ENCODE measurements at regions not wholly inside any gene's neighbourhood (a gene's known extent, or its start where the extent isn't known, plus 50 kb on each side); places are given as distances from the start of the nearest gene placed in this dataset.

DNA sequence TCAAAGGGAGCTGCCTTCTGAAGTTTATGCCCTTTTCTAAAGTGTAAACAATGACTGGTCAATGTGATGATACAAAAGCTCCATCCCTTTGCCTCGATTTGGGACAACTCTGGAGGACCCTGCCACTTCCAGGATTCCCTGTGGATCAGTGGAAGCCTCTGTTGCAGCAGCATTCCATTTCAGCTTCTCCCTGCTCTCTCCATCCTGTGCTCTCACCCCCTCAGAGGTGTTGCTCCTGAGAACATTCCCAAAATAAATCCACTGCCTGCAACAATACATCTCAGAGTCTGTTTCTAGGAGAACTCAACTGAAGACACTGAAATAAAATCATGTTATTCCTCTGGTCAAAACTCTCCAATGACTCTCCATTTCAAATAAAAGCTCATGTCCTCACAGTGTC, 263.6 kb downstream of the HACE1 start (continued):
- TF ChIP-seq AKNA (CRISPR knock-in tag; IDR thresholded peaks at IDR 0.05; ENCODE audit: borderline replicate concordance) = no peak
- no peak for TF ChIP-seq ONECUT2 (CRISPR knock-in tag; IDR thresholded peaks at IDR 0.05)
- no peak for TF ChIP-seq ZNF432 (CRISPR knock-in tag; IDR thresholded peaks at IDR 0.05; ENCODE audit: borderline replicate concordance)
- no peak for TF ChIP-seq ATF7 (IDR thresholded peaks at IDR 0.05)
- TF ChIP-seq ATF7 (CRISPR knock-in tag; IDR thresholded peaks at IDR 0.05) = no peak
- TF ChIP-seq ATM (IDR thresholded peaks at IDR 0.05; ENCODE audit: borderline replicate concordance) = no peak
- no peak for TF ChIP-seq MTERF4 (CRISPR knock-in tag; IDR thresholded peaks at IDR 0.05)
- TF ChIP-seq NR2F2 (IDR thresholded peaks at IDR 0.05; ENCODE audit: borderline replicate concordance, low read depth) = no peak
- no peak for TF ChIP-seq NR2C2 (CRISPR knock-in tag; IDR thresholded peaks at IDR 0.05; ENCODE audit: borderline replicate concordance)
- TF ChIP-seq, protein P1, sequence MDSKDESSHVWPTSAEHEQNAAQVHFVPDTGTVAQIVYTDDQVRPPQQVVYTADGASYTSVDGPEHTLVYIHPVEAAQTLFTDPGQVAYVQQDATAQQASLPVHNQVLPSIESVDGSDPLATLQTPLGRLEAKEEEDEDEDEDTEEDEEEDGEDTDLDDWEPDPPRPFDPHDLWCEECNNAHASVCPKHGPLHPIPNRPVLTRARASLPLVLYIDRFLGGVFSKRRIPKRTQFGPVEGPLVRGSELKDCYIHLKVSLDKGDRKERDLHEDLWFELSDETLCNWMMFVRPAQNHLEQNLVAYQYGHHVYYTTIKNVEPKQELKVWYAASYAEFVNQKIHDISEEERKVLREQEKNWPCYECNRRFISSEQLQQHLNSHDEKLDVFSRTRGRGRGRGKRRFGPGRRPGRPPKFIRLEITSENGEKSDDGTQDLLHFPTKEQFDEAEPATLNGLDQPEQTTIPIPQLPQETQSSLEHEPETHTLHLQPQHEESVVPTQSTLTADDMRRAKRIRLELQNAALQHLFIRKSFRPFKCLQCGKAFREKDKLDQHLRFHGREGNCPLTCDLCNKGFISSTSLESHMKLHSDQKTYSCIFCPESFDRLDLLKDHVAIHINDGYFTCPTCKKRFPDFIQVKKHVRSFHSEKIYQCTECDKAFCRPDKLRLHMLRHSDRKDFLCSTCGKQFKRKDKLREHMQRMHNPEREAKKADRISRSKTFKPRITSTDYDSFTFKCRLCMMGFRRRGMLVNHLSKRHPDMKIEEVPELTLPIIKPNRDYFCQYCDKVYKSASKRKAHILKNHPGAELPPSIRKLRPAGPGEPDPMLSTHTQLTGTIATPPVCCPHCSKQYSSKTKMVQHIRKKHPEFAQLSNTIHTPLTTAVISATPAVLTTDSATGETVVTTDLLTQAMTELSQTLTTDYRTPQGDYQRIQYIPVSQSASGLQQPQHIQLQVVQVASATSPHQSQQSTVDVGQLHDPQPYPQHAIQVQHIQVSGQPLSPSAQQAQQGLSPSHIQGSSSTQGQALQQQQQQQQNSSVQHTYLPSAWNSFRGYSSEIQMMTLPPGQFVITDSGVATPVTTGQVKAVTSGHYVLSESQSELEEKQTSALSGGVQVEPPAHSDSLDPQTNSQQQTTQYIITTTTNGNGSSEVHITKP (CRISPR knock-in tag; IDR thresholded peaks at IDR 0.05; ENCODE audit: low read depth) = no peak
- TF ChIP-seq ZNF784 (CRISPR knock-in tag; IDR thresholded peaks at IDR 0.05; ENCODE audit: borderline replicate concordance) = no peak

Measured in HepG2 (cell line).